Tibial nerve (tissue), 4 donors: ENCODE measurements at regions not wholly inside any gene's neighbourhood (a gene's known extent, or its start where the extent isn't known, plus 50 kb on each side); places are given as distances from the start of the nearest gene placed in this dataset.

Source experiments
- CTCF ChIP-seq, 5 experiments: fragments of 200-600 bp in 3 of 5; fragments of 450-650 bp in 2 of 5; sonication (generic) in 3 of 5; IDR thresholded peaks; one replicate each; pipeline ENCODE4 v1.5.1; 2016 to 2019; ENCODE audit warnings: antibody characterized with exemption in 5 of 5, mild to moderate bottlenecking in 3 of 5, moderate library complexity in 2 of 5
- EP300 ChIP-seq, 2 donors: sonication (generic); formaldehyde crosslinking; IDR thresholded peaks; one replicate each; pipeline ENCODE4 v1.6.1; 2017; ENCODE audit warnings: antibody characterized with exemption in 2 of 2, mild to moderate bottlenecking in 1 of 2
- POLR2A ChIP-seq, 2 donors: fragments of 450-650 bp; IDR thresholded peaks; one replicate each; pipeline ENCODE4 v1.6.1; 2017; ENCODE audit warnings: antibody characterized with exemption in 2 of 2, mild to moderate bottlenecking in 2 of 2, moderate library complexity in 2 of 2

GRCh38 chr11:104465321-104465720 lies 301.4 kb upstream of the PDGFD start:
- TF ChIP-seq CTCF (IDR thresholded peaks at IDR 0.05) (no peak), POLR2A (IDR thresholded peaks at IDR 0.05) (no peak), EP300 (IDR thresholded peaks at IDR 0.05) (no peak)
